ENCODE measurements at regions not wholly inside any gene's neighbourhood (a gene's known extent, or its start where the extent isn't known, plus 50 kb on each side); places are given as distances from the start of the nearest gene placed in this dataset.
"Not testable (repeated sequence)": the region's sequence is repeated elsewhere in the genome, so short reads cannot be mapped to it uniquely, and the experiment has no call there.

DNA sequence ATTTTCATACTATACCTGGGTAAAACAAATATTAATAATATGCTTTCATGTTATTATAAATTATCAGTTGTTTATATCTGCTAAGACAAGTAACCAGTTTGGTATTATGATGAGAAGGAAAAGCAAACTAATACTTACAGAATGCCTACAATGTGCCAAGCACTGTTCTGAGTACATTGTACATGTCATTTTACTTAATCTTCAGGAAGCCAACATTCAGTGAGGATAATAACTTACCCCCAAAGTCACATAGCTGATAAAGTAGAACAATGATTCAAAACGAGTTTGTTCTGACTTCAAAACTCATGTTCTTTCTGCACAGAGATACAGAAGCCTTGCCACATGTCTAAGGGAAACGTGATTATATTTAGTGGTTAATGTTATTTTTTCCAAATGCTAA, 89.0 kb upstream of the DIO2 start:
- H3K36me3 ChIP-seq (ENCODE audit: low read depth), result no peaks in the 10 kb centered on the region
- no peak overlapping the region for H3K4me3 ChIP-seq
- H3K4me1 ChIP-seq (ENCODE audit: low read depth), result no peaks in the 10 kb centered on the region
- intact Hi-C loops (cut with DNase I, micrococcal nuclease), result no loop called here
- no peak for DNase-seq
- ATAC-seq, result no peak
- TF ChIP-seq, protein P1, sequence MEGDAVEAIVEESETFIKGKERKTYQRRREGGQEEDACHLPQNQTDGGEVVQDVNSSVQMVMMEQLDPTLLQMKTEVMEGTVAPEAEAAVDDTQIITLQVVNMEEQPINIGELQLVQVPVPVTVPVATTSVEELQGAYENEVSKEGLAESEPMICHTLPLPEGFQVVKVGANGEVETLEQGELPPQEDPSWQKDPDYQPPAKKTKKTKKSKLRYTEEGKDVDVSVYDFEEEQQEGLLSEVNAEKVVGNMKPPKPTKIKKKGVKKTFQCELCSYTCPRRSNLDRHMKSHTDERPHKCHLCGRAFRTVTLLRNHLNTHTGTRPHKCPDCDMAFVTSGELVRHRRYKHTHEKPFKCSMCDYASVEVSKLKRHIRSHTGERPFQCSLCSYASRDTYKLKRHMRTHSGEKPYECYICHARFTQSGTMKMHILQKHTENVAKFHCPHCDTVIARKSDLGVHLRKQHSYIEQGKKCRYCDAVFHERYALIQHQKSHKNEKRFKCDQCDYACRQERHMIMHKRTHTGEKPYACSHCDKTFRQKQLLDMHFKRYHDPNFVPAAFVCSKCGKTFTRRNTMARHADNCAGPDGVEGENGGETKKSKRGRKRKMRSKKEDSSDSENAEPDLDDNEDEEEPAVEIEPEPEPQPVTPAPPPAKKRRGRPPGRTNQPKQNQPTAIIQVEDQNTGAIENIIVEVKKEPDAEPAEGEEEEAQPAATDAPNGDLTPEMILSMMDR (IDR thresholded peaks at IDR 0.05), result no peak
- no peaks in the 10 kb centered on the region for H3K9me3 ChIP-seq

DNA sequence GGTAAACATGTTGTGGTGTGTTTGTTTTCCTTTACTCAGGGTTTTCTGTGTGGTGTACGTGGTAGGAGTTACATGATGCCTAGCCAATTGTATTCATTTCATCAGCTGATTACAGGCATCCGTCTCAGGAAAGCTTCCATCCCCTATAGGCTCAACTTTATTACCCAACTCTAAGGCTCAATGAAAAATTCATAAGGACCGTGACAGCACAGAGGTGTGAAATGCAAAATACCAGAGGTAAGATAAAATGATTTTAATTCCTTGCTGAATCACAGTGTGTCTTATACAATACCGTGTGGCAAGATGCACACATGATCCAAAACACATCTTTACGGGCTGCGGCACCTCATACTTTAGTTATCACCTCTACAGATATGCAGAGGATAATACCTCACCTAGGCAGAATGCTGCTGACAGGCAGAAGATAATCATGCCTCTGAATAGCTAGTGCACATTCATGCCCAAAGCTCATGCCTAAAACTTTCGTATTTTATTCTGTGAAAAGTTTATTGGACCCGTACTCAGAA, 87.2 kb upstream of the DIO2 start:
- ATAC-seq (no peak), DNase-seq (no peak)
- Histone ChIP-seq H3K9me3 (no peaks in the 10 kb centered on the region), H3K36me3 (ENCODE audit: low read depth) (no peaks in the 10 kb centered on the region), H3K4me3 (no peak overlapping the region), H3K4me1 (ENCODE audit: low read depth) (no peaks in the 10 kb centered on the region)
- TF ChIP-seq, protein P1 (IDR thresholded peaks at IDR 0.05), result no peak
- intact Hi-C loops (cut with DNase I, micrococcal nuclease), result no loop called here

DNA sequence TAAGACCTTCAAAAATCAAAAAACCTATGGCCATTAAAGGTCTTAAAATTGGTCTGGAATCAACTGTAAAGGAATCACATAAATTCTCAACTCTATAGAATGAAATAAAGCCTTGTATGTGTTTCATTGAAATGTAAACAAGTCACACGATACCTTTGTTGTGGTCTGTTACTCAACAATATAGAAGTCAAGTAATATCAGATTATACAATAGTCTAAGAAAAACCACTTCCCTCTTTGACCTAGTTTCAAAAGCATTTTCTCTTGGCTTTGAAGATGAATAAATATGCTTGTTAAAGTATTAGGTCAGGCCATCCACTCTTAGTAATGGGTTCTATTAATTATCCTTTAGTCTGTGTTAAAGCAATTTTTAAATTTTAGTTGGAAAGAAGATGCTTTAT, 79.8 kb upstream of the DIO2 start:
- ATAC-seq (no peak), DNase-seq (no peak)
- Histone ChIP-seq H3K9me3 (peaks cover 2% of the 10 kb centered on the region), H3K4me3 (no peak overlapping the region), H3K4me1 (ENCODE audit: low read depth) (no peaks in the 10 kb centered on the region), H3K36me3 (ENCODE audit: low read depth) (no peaks in the 10 kb centered on the region)
- TF ChIP-seq, protein P1 (IDR thresholded peaks at IDR 0.05), result no peak
- intact Hi-C loops (cut with DNase I, micrococcal nuclease), result no loop called here

DNA sequence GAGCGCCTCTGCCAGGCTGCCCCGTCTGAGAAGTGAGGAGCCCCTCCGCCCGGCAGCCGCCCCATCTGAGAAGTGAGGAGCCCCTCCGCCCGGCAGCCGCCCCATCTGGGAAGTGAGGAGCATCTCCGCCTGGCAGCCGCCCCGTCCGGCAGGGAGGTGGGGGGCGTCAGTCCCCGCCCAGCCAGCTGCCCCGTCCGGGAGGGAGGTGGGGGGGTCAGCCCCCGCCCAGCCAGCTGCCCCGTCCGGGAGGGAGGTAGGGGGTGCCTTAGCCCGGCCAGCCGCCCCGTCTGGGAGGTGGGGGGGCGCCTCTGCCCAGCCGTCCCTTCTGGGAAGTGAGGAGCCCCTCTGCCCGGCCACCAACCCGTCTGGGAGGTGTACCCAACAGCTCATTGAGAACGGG, 75.4 kb upstream of the DIO2 start:
- H3K36me3 ChIP-seq (ENCODE audit: low read depth); intact Hi-C loops (cut with DNase I, micrococcal nuclease): not testable (repeated sequence)

DNA sequence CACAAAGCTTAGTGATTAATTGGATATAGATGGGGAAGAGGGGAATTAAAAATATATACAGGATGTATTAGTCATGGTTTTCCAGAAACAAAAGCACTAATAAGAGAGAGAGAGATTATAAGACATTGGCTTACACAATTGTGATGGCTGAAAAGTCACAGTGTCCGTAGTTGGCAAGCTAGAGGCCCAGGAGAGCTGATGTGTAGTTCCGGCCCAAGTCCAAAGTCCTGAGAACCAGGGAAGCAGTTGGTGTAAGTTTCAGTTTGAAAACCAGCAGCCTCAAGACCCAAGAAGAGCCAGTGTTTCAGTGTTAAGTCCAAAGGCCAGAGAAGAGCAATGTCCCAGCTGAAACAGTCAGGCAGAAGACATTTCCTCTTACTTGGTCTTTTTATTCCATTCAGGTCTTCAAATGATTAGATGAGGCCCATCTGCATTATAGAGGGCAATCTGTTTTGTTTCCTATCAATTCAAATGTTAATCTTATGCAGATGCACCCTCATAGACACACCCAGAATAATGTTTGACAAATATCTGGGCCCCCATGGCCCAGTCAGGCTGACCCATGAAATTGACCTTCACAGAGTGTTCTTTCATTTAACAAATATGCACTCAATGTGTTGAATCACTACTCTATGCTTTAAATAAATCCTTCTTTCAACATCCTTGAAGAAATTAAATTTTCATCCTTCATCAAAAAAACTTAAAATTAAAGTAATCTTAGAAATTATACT, 67.2 kb upstream of the DIO2 start:
- DNase-seq, result no peak
- intact Hi-C loops (cut with DNase I, micrococcal nuclease), result no loop called here
- H3K4me3 ChIP-seq, result no peak overlapping the region
- TF ChIP-seq, protein P1 (IDR thresholded peaks at IDR 0.05), result no peak
- no peaks in the 10 kb centered on the region for H3K4me1 ChIP-seq (ENCODE audit: low read depth)
- no peaks in the 10 kb centered on the region for H3K9me3 ChIP-seq
- no peaks in the 10 kb centered on the region for H3K36me3 ChIP-seq (ENCODE audit: low read depth)
- peak; percentile 44 for ATAC-seq

More for the DNA sequence above, 75.4 kb upstream of the DIO2 start:
- H3K4me3 ChIP-seq; DNase-seq; H3K9me3 ChIP-seq; H3K4me1 ChIP-seq (ENCODE audit: low read depth); ATAC-seq: not testable (repeated sequence)

DNA sequence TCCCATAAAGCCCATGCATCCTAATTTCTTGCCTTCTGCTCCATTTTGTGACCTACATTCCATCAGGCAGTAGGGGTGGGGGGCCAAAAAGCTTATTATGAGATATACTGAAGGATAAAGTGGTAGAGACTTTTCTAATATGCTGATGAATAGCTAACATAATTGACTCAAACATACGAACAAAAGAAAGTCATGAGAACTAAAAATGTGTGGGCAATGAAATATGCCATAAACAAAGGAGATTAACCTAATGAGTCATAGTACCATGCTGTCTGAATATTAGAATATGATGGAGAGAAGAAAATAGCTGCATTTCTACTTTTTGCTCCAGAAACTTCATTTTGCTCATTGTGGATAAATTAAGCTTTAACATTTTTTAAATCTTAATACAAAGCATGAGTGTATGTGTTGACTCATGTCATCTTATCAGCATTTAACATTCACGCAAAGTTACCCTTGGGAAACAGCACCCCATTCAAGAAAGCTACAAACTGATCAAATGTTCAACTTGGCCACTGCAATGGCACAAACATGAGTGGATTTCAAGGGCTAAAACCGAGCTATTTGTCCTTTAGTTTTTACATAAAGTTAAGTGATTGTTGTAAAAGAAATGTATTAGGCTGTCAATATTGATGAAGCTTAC, 64.0 kb upstream of the DIO2 start:
- TF ChIP-seq, protein P1 (IDR thresholded peaks at IDR 0.05), result no peak
- DNase-seq, result no peak
- intact Hi-C loops (cut with DNase I, micrococcal nuclease), result no loop called here
- Histone ChIP-seq H3K36me3 (ENCODE audit: low read depth) (no peaks in the 10 kb centered on the region), H3K4me1 (ENCODE audit: low read depth) (no peaks in the 10 kb centered on the region), H3K9me3 (no peaks in the 10 kb centered on the region), H3K4me3 (no peak overlapping the region)
- ATAC-seq, result no peak

DNA sequence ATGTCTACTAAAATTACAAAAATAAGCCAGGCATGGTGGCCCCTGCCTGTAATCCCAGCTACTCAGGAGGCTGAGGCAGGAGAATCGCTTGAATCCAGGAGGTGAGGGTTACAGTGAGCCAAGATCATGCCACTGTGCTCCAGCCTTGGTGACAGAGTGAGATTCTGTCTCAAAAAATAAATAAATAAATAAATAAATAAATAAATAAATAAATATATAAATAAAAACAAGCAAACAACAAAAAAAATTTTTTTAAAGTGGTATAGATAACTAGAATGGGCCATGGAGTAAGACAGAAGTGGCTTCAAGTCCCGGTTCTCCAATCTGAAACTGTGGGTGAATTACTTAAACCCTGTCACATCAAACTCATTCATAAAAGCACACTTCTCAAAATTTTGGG, 63.0 kb upstream of the DIO2 start:
- H3K4me3 ChIP-seq; intact Hi-C loops (cut with DNase I, micrococcal nuclease); H3K4me1 ChIP-seq (ENCODE audit: low read depth); H3K36me3 ChIP-seq (ENCODE audit: low read depth); ATAC-seq; H3K9me3 ChIP-seq; DNase-seq: not testable (repeated sequence)
